ENCODE measurements at regions not wholly inside any gene's neighbourhood (a gene's known extent, or its start where the extent isn't known, plus 50 kb on each side); places are given as distances from the start of the nearest gene placed in this dataset.

DNA sequence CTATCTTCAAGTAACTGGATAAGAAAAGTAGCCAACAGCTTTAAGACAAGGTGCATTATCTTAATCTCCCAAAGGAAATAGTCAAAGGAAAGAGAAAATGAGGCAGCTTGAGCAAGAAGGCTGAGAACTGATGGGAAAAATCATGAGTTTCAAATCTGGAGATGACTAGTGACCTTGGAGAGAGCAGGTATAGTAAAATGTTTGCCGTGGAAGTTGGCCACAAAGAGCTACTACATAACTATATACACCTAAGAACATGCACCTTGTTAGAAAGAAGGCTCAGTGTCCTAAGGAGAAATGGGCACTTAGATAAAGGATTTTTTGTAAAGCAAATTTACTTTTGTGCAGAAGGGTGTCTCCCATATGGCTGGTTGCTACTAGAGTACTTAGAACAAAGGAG is 80.8 kb upstream of the FSHB start:
- no peak for TF ChIP-seq CTCF (IDR thresholded peaks at IDR 0.05)
- TF ChIP-seq POLR2A (IDR thresholded peaks at IDR 0.05), result no peak
